Activated CD4-positive, alpha-beta T cell treated with anti-CD3 and anti-CD28 coated beads for 36 hours (primary cell): ENCODE measurements at regions not wholly inside any gene's neighbourhood (a gene's known extent, or its start where the extent isn't known, plus 50 kb on each side); places are given as distances from the start of the nearest gene placed in this dataset.

ENCODE experiments used
- ATAC-seq: fragments of 200-7000 bp; cut with Tn5 transposase; one replicate; pipeline ENCODE4 v1.10.0; 2021; ENCODE audit warnings: mild to moderate bottlenecking, moderate library complexity
- CTCF ChIA-PET: fragments of 350-600 bp; sonication (Branson Sonifier 250); formaldehyde crosslinking; loops from one replicate; lab custom pipeline; 2021; ENCODE audit warnings: antibody characterized with exemption; lab: Charles Lee
- POLR2A ChIA-PET: fragments of 350-600 bp; sonication (Branson Sonifier 250); formaldehyde crosslinking; loops from one replicate; lab custom pipeline; 2021; ENCODE audit warnings: antibody characterized with exemption, inconsistent platforms; lab: Charles Lee
- DNase-seq: peaks from one replicate; pipeline ENCODE4 v3.0.0-alpha.2; 2020
- H3K27ac Mint-ChIP-seq: one replicate; pipeline ENCODE4 v1.8.0; 2021; ENCODE audit warnings: mixed read lengths
- H3K27me3 Mint-ChIP-seq: one replicate; pipeline ENCODE4 v1.8.0; 2021; ENCODE audit warnings: mixed read lengths
- H3K36me3 Mint-ChIP-seq: one replicate; pipeline ENCODE4 v1.8.0; 2021; ENCODE audit warnings: low read depth, mixed read lengths
- H3K4me1 Mint-ChIP-seq: one replicate; pipeline ENCODE4 v1.8.0; 2021; ENCODE audit warnings: mixed read lengths
- H3K4me3 Mint-ChIP-seq: one replicate; pipeline ENCODE4 v1.8.0; 2021; ENCODE audit warnings: mild to moderate bottlenecking, moderate library complexity, mixed read lengths
- H3K9me3 Mint-ChIP-seq: one replicate; pipeline ENCODE4 v1.8.0; 2021; ENCODE audit warnings: low read depth, mixed read lengths
- intact Hi-C, 2 experiments: fragments of 100-400 bp; cut with DNase I in 1 of 2; cut with micrococcal nuclease in 1 of 2; formaldehyde crosslinking; loops; one replicate each; pipeline versions ENCODE4 v1.14.2 to v1.15.1; 2022 to 2024; cut with DNase I, micrococcal nuclease

DNA sequence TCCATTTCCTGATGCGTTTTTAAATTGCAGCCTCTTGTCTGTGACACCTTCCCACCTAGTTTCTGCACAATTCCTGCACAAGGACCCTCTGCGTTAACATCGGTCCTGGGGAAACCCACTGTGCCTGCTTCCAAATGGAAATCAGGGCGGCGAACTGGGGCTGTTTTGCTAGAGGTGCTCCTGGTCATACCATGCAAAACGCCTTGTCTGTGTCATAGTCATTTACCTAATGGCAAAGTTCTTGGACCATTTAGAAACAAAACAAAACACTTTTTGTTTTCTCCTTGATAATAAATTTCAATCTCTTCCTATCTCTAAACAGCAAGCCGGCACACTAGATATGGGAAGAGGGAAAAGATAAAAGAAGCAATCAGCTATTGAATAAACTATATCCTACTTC is 206.9 kb upstream of the KLF14 start:
- ATAC-seq (no peak), DNase-seq (no peak)
- Mint-ChIP-seq H3K4me3 (peak overlapping the region; percentile 67), H3K36me3 (peaks cover 87% of the 10 kb centered on the region), H3K27me3 (no peaks in the 10 kb centered on the region), H3K4me1 (peaks cover 89% of the 10 kb centered on the region), H3K9me3 (no peaks in the 10 kb centered on the region), H3K27ac (peak overlapping the region; percentile 88)
- intact Hi-C loops = loop anchor here in 1 of 2 experiments (10.0 kb wide), 1 partner anchor 46 kb away; no protein-coding TSS in a partner anchor
- ChIA-PET POLR2A (interaction anchor here (0.8 to 1.5 kb wide), 4 partner anchors 16 to 31 kb away, joined by 3 to 7 read pairs (median 4); no protein-coding TSS in a partner anchor), CTCF (interaction anchor here (0.8 to 4.9 kb wide), 5 partner anchors 11 to 99 kb away, joined by 3 to 29 read pairs (median 3); no protein-coding TSS in a partner anchor)

DNA sequence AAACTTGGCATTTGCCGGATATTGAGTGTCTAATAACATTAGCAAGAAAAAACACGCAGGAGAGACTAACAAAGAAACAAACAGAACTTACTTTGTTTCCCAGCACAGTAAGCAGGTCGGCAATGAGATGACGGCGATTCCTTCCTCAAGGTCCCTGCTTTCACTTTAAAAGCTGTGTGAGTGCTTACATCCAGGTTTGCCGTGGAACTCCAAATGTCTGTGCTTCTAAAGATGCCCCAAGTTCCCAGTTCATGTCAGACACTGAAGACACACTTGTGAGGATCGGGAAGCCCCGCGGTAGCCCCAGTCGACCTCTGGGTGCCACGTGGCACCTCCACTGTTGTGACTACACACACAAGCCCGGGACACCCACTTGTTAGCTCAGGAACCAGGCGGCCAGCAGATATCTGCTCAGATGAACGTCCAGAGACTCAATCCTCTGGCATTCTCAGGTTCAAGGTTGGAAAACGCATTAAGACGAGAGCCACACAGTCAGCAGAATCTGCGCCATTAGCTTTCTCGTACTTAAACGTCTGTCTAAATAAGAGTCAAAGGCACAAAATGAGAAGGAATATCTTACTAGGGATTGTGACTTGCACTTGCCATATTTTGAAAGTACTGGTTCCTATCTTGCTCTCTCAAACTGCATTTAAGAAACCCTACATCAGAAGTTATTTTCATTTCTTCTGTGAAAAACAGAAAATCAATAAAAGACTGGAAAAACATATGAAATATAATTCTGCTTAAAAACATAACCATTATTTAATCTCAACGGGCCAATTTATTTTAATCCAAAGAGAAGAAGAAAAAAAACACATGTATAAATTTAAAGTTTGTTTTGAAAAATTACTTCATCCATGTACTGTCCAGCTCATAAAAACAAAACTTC is 207.6 kb upstream of the KLF14 start:
- H3K9me3 Mint-ChIP-seq = no peaks in the 10 kb centered on the region
- DNase-seq = peak; percentile 54

DNA sequence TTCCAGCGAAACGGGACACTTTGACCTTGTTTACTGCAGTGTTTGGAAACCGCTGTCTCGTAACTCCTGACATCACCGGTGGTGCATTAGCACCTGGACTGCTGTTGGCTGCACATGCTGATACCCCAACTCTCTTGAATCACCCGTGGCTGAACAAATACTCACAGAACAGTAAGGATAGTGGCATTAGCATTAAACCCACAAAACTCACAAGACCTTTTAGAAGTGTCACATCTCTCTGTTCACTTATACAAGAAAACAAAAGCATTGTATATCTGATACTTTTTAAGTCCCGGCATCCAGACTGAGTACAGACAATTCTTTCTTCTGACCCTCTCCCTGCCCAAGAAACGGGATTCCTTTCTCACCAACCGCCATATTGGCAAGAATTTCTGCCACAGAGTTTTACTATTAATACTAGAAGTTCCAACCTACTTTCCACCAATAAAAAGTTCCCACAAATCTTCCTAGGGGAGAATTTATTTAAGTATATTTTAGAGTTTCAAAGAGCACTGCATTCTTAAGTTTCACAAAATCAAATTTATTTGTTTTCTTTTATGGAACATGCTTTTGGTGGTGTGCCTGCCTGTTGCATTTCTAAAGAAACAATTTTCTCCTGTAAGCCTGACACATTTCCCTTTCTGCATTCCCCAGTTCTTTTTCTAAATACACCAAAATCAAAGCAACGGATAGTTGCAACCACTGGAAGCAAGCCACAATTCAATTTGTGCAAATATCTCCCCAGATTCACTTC is 208.4 kb upstream of the KLF14 start:
- CTCF ChIA-PET = interaction anchor here (1.0 to 4.9 kb wide), 4 partner anchors 10 to 98 kb away, joined by 3 to 29 read pairs (median 14); no protein-coding TSS in a partner anchor
- ATAC-seq = no peak
- Mint-ChIP-seq H3K9me3 (no peaks in the 10 kb centered on the region), H3K4me1 (peaks cover 88% of the 10 kb centered on the region), H3K4me3 (peak overlapping the region; percentile 67), H3K27ac (peak overlapping the region; percentile 88), H3K27me3 (no peaks in the 10 kb centered on the region), H3K36me3 (peaks cover 83% of the 10 kb centered on the region)
- DNase-seq = no peak
- intact Hi-C loops = loop anchor here in 1 of 2 experiments (10.0 kb wide), 1 partner anchor 48 kb away; no protein-coding TSS in a partner anchor
- POLR2A ChIA-PET = interaction anchor here (1.0 kb wide), 1 partner anchor 29 kb away, joined by 4 read pairs; no protein-coding TSS in a partner anchor

More for the DNA sequence above, 207.6 kb upstream of the KLF14 start:
- H3K36me3 Mint-ChIP-seq = peaks cover 87% of the 10 kb centered on the region
- POLR2A ChIA-PET = interaction anchor here (0.6 to 1.5 kb wide), 4 partner anchors 17 to 31 kb away, joined by 3 to 4 read pairs (median 4); no protein-coding TSS in a partner anchor
- H3K27me3 Mint-ChIP-seq = no peaks in the 10 kb centered on the region
- peak; percentile 7 for ATAC-seq
- intact Hi-C loops = loop anchor here in 1 of 2 experiments (10.0 kb wide), 1 partner anchor 47 kb away; no protein-coding TSS in a partner anchor
- CTCF ChIA-PET = interaction anchor here (1.0 to 4.9 kb wide), 4 partner anchors 11 to 99 kb away, joined by 3 to 29 read pairs (median 14); no protein-coding TSS in a partner anchor
- peak overlapping the region; percentile 67 for H3K4me3 Mint-ChIP-seq
- H3K27ac Mint-ChIP-seq = peak overlapping the region; percentile 88
- peaks cover 90% of the 10 kb centered on the region for H3K4me1 Mint-ChIP-seq

DNA sequence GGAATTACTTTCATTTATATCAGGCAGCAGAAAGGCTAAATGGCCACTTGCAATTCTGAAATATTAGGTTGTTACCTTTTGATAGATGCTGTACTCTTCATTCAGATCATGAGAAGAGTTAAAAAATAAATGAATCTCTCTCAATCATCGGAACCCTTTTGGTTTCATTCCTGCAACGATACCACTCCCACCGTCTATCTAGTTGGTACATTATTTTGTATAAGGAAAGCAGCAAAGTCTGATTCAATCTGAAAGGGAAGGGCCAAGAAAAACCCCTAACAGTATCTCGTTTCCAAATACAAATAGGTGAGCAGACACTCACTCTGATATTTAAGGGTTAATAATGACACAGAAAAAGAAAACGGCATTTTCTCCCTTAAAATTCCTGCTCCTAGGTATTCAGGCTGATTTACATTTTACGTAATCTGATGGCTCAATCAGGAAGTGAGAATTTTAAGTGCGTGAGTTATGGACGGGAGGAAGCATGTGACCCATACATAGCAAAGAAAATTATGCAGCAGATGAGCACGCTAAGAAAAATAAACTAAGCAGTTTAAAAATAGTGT is 209.4 kb upstream of the KLF14 start:
- H3K27me3 Mint-ChIP-seq = no peaks in the 10 kb centered on the region
- no peak for DNase-seq
- peaks cover 86% of the 10 kb centered on the region for H3K36me3 Mint-ChIP-seq
- peaks cover 93% of the 10 kb centered on the region for H3K4me1 Mint-ChIP-seq
- intact Hi-C loops = loop anchor here (1.0 to 10.0 kb wide), 2 partner anchors 30 to 49 kb away; no protein-coding TSS in a partner anchor
- ChIA-PET CTCF (interaction anchor here (1.2 to 6.5 kb wide), 4 partner anchors 12 to 96 kb away, joined by 5 to 44 read pairs (median 28); no protein-coding TSS in a partner anchor), POLR2A (interaction anchor here (0.6 to 1.9 kb wide), 4 partner anchors 15 to 334 kb away, joined by 3 to 7 read pairs (median 4); no protein-coding TSS in a partner anchor)
- peak; percentile 40 for ATAC-seq
- peak overlapping the region; percentile 67 for H3K4me3 Mint-ChIP-seq
- H3K27ac Mint-ChIP-seq = peak overlapping the region; percentile 88
- H3K9me3 Mint-ChIP-seq = no peaks in the 10 kb centered on the region

DNA sequence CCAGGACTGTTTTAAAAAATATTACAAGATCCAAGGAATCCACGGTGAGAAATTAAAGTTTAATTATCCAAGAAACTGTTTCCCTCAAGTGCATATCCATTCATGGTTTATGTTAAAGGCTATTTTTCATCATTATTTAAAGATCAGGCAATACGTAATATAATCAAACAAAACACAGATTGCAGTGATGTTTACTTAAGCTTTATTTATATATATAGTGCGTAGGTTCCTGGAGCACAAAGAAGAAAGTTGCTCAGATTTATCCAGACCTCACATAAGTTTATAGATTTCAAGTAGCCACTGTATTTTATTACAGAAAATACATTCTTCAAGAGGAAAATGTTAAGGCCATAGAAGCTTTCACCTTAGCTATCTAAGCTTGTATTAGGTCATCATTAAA is 210.0 kb upstream of the KLF14 start:
- POLR2A ChIA-PET = interaction anchor here (0.6 to 1.9 kb wide), 4 partner anchors 14 to 67 kb away, joined by 3 to 7 read pairs (median 4); no protein-coding TSS in a partner anchor
- ATAC-seq (no peak), DNase-seq (no peak)
- Mint-ChIP-seq H3K4me3 (peak overlapping the region; percentile 67), H3K27ac (peak overlapping the region; percentile 88), H3K27me3 (no peaks in the 10 kb centered on the region), H3K36me3 (peaks cover 84% of the 10 kb centered on the region), H3K9me3 (no peaks in the 10 kb centered on the region), H3K4me1 (peaks cover 92% of the 10 kb centered on the region)
- intact Hi-C loops = loop anchor here (1.0 to 10.0 kb wide), 2 partner anchors 31 to 49 kb away; no protein-coding TSS in a partner anchor
- CTCF ChIA-PET = interaction anchor here (1.1 to 6.5 kb wide), 7 partner anchors 12 to 95 kb away, joined by 5 to 44 read pairs (median 13); no protein-coding TSS in a partner anchor

DNA sequence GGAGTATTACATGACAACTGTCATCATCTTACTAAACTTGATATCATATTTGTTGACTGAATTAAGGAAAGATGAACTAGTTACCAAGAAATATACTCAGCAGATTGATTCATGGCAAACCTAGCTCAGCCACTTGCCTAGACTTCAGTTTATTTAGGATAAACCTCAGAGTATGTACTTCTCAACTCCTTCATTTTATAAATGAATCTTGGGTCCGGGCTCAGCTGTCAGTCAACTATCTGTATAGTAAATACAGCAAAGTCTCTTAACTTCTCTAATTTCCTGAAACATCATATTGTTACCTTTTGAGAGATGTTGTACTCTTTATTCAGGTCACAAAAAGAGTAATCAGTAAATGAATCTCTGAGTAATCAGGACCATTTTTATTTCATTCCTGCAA is 211.0 kb upstream of the KLF14 start:
- no peaks in the 10 kb centered on the region for H3K9me3 Mint-ChIP-seq
- intact Hi-C loops = loop anchor here in 1 of 2 experiments (10.0 kb wide), 1 partner anchor 50 kb away; no protein-coding TSS in a partner anchor
- H3K27me3 Mint-ChIP-seq = no peaks in the 10 kb centered on the region
- peaks cover 80% of the 10 kb centered on the region for H3K36me3 Mint-ChIP-seq
- peak; percentile 1 for ATAC-seq
- CTCF ChIA-PET = interaction anchor here (0.6 to 6.5 kb wide), 8 partner anchors 14 to 94 kb away, joined by 6 to 44 read pairs (median 10); no protein-coding TSS in a partner anchor
- peak overlapping the region; percentile 88 for H3K27ac Mint-ChIP-seq
- no peak for DNase-seq
- H3K4me1 Mint-ChIP-seq = peaks cover 88% of the 10 kb centered on the region
- POLR2A ChIA-PET = interaction anchor here (0.8 to 1.9 kb wide), 5 partner anchors 17 to 101 kb away, joined by 3 to 7 read pairs (median 4); no protein-coding TSS in a partner anchor
- H3K4me3 Mint-ChIP-seq = peak overlapping the region; percentile 58

DNA sequence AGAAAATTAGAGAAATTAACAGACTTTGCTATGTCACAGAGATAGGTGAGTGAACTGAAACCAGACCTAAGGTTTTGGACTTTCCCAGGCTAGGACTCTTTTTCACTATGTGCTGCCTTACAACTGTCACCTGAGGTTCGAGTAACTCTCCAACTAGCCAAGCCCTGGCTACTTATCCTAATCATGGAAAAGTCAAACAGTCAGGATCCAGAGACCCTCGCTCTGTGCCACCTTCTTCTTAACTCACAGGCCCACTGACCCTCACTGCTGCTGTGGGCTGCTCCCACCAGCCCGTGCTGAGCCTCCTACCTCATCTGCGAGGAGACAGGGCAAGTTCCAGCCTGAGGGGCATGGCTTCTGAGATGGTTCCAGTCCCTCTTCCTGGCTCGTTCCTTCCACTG is 211.4 kb upstream of the KLF14 start:
- no peaks in the 10 kb centered on the region for H3K9me3 Mint-ChIP-seq
- intact Hi-C loops = loop anchor here in 1 of 2 experiments (10.0 kb wide), 1 partner anchor 51 kb away; no protein-coding TSS in a partner anchor
- no peaks in the 10 kb centered on the region for H3K27me3 Mint-ChIP-seq
- ATAC-seq = peak; percentile 11
- H3K27ac Mint-ChIP-seq = peak overlapping the region; percentile 88
- H3K4me1 Mint-ChIP-seq = peaks cover 84% of the 10 kb centered on the region
- DNase-seq = no peak
- CTCF ChIA-PET = interaction anchor here (0.6 to 6.5 kb wide), 8 partner anchors 14 to 94 kb away, joined by 4 to 44 read pairs (median 10); no protein-coding TSS in a partner anchor
- POLR2A ChIA-PET = interaction anchor here (0.6 to 2.1 kb wide), 6 partner anchors 32 to 101 kb away, joined by 3 to 14 read pairs (median 4); no protein-coding TSS in a partner anchor
- peaks cover 77% of the 10 kb centered on the region for H3K36me3 Mint-ChIP-seq
- H3K4me3 Mint-ChIP-seq = peak overlapping the region; percentile 58

DNA sequence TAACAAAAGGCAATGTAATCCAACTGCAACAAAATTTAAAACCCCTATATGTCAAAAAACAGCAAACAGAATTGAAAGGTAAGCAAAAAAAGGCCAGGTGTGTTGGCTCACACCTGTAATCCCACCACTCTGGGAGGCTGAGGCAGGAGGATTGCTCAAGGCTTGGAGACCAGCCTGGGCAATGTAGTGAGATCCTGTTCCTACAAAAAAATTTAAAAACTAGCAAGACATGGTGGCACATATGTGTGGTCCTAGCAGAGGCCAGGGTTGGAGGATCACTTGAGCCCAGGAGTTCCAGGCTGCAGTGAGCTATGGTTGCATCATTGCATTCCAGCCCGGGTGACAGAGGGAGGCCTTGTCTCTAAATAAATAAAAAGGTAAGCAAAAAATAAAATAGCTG is 212.1 kb upstream of the KLF14 start:
- Mint-ChIP-seq H3K27ac (peak overlapping the region; percentile 82), H3K9me3 (no peaks in the 10 kb centered on the region), H3K4me1 (peaks cover 77% of the 10 kb centered on the region), H3K36me3 (peaks cover 70% of the 10 kb centered on the region), H3K4me3 (peak overlapping the region; percentile 58), H3K27me3 (no peaks in the 10 kb centered on the region)
- DNase-seq (no peak), ATAC-seq (no peak)
- ChIA-PET POLR2A (interaction anchor here (0.6 to 3.6 kb wide), 6 partner anchors 14 to 95 kb away, joined by 3 to 24 read pairs (median 4); no protein-coding TSS in a partner anchor), CTCF (interaction anchor here (0.6 to 6.5 kb wide), 9 partner anchors 14 to 93 kb away, joined by 3 to 44 read pairs (median 6); no protein-coding TSS in a partner anchor)
- intact Hi-C loops = loop anchor here in 1 of 2 experiments (10.0 kb wide), 1 partner anchor 51 kb away; no protein-coding TSS in a partner anchor

DNA sequence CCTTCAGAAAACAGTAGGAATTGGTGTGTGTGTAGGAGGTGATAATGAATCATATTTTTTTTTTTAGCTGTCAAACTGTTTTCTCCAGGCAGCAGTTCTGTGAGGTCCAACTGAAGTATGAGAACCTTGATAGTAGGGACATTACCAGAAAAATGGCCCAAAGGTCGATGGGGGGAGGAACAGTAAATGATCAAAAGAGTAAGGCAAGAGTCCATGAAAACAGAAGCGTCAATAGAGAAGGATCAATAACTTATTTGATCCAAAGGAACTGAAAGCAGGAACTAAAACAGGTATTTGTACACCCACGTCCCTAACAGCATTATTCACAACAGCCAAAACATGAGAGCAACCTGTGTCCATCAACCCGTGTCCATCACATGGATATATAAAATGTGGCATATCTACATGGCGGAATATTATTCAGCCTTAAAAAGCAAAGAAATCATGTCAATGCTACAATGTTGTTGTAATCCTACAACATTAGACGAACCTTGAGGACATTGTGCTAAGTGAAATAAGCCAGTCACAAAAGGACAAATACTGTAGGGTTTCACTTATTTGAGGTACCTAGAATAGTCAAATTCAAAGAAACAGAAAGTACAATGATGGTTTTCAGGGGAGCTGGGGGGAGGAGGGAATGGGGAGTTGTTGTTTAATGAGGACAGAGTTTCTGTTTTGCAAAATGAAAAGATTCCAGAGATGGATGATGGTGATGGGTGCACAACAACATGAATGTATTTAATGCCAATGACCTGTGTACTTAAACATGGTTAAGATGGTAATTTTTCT is 214.0 kb upstream of the KLF14 start:
- no peaks in the 10 kb centered on the region for H3K27me3 Mint-ChIP-seq
- H3K27ac Mint-ChIP-seq = peak overlapping the region; percentile 85
- H3K4me3 Mint-ChIP-seq = peak overlapping the region; percentile 58
- H3K36me3 Mint-ChIP-seq = peaks cover 56% of the 10 kb centered on the region
- POLR2A ChIA-PET = interaction anchor here (0.6 to 3.6 kb wide), 18 partner anchors 9 to 1143 kb away, joined by 3 to 29 read pairs (median 4); no protein-coding TSS in a partner anchor
- ATAC-seq (peak; percentile 12), DNase-seq (no peak)
- peaks cover 60% of the 10 kb centered on the region for H3K4me1 Mint-ChIP-seq
- intact Hi-C loops = loop anchor here in 1 of 2 experiments (1.0 to 10.0 kb wide), 2 partner anchors 12 to 53 kb away; no protein-coding TSS in a partner anchor
- CTCF ChIA-PET = interaction anchor here (0.7 to 6.5 kb wide), 12 partner anchors 9 to 591 kb away, joined by 3 to 44 read pairs (median 7); no protein-coding TSS in a partner anchor
- no peaks in the 10 kb centered on the region for H3K9me3 Mint-ChIP-seq
